ENCODE measurements at regions not wholly inside any gene's neighbourhood (a gene's known extent, or its start where the extent isn't known, plus 50 kb on each side); places are given as distances from the start of the nearest gene placed in this dataset.

GRCh38 chr2:206876216-206876860 is 63.0 kb upstream of the CPO start:
- Histone ChIP-seq H3K9me3 (no peaks in the 10 kb centered on the region), H3K27ac (no peak overlapping the region), H3K4me3 (no peak overlapping the region), H3K4me1 (no peaks in the 10 kb centered on the region), H3K4me2 (no peak overlapping the region)
- no peak for FAIRE-seq
- CTCF ChIA-PET, result no interaction called here
- ATAC-seq, result no peak
- WGBS (ENCODE audit: missing lambda C conversion rate), result 65% methylated on average over 7 of the region's 7 CpGs
- no peak for TF ChIP-seq CTCF (IDR thresholded peaks at IDR 0.05)
- no peak for TF ChIP-seq HOXA7 (CRISPR knock-in tag; IDR thresholded peaks at IDR 0.05)
- no peak for TF ChIP-seq NPAS2 (CRISPR knock-in tag; IDR thresholded peaks at IDR 0.05; ENCODE audit: borderline replicate concordance)
- TF ChIP-seq PHF8 (IDR thresholded peaks at IDR 0.05; ENCODE audit: borderline replicate concordance, low read depth), result no peak
- TF ChIP-seq HES2 (IDR thresholded peaks at IDR 0.05), result no peak
- TF ChIP-seq ELK1 (IDR thresholded peaks at IDR 0.05; ENCODE audit: low read depth, low read length), result no peak
- no peak for TF ChIP-seq RAD21 (conservative IDR thresholded peaks at IDR 0.05 in 1 of 2, IDR thresholded peaks at IDR 0.05 in 1 of 2)
- TF ChIP-seq CBX2 (IDR thresholded peaks at IDR 0.05; ENCODE audit: borderline replicate concordance, low read depth), result no peak
- TF ChIP-seq FOXS1 (CRISPR knock-in tag; IDR thresholded peaks at IDR 0.05), result no peak
- no peak for TF ChIP-seq MYC (IDR thresholded peaks at IDR 0.05; ENCODE audit: borderline replicate concordance, low read length)
- no peak for TF ChIP-seq ZC3H11A (IDR thresholded peaks at IDR 0.05)
- no peak for TF ChIP-seq SMC3 (IDR thresholded peaks at IDR 0.05)
- no peak for TF ChIP-seq JUN (IDR thresholded peaks at IDR 0.05)
- no peak for TF ChIP-seq KDM1A (IDR thresholded peaks at IDR 0.05; ENCODE audit: low read depth)
- POLR2A ChIA-PET, result no interaction called here
- no peak for DNase-seq (ENCODE audit: low read depth in 1 of 2, low spot score in 1 of 2)

GRCh38 chr2:206881708-206882410 is 57.5 kb upstream of the CPO start:
- ATAC-seq, result no peak
- Histone ChIP-seq H3K27ac (no peak overlapping the region), H3K4me3 (no peak overlapping the region), H3K4me2 (no peak overlapping the region), H3K4me1 (no peaks in the 10 kb centered on the region), H3K9me3 (no peaks in the 10 kb centered on the region)
- WGBS (ENCODE audit: missing lambda C conversion rate), result 39% methylated on average over 11 of the region's 11 CpGs
- no peak for DNase-seq (ENCODE audit: low read depth in 1 of 2, low spot score in 1 of 2)
- POLR2A ChIA-PET, result no interaction called here
- FAIRE-seq, result no peak
- CTCF ChIA-PET, result no interaction called here
- TF ChIP-seq ZFP36 (IDR thresholded peaks at IDR 0.05; ENCODE audit: borderline replicate concordance, partially characterized antibody) (no peak), EHF (CRISPR knock-in tag; IDR thresholded peaks at IDR 0.05) (no peak), HOXB5 (CRISPR knock-in tag; IDR thresholded peaks at IDR 0.05) (no peak), JUNB (IDR thresholded peaks at IDR 0.05) (no peak), RARB (CRISPR knock-in tag; IDR thresholded peaks at IDR 0.05) (no peak), MAX (IDR thresholded peaks at IDR 0.05) (no peak)

GRCh38 chr2:206886696-206887095 is 52.6 kb upstream of the CPO start:
- DNase-seq (ENCODE audit: low read depth in 1 of 2, low spot score in 1 of 2) (no peak), ATAC-seq (no peak), FAIRE-seq (no peak)
- H3K27ac ChIP-seq, result no peak overlapping the region
- H3K9me3 ChIP-seq, result no peaks in the 10 kb centered on the region
- H3K4me1 ChIP-seq, result no peaks in the 10 kb centered on the region
- no peak overlapping the region for H3K4me2 ChIP-seq
- H3K4me3 ChIP-seq, result no peak overlapping the region
- WGBS (ENCODE audit: missing lambda C conversion rate), result 14% methylated on average over 4 of the region's 4 CpGs
- CTCF ChIA-PET, result no interaction called here
- POLR2A ChIA-PET, result no interaction called here
- no peak for TF ChIP-seq CBX2 (IDR thresholded peaks at IDR 0.05; ENCODE audit: borderline replicate concordance, low read depth)
- TF ChIP-seq EP300 (IDR thresholded peaks at IDR 0.05), result no peak
- no peak for TF ChIP-seq REST (IDR thresholded peaks at IDR 0.05)
- no peak for TF ChIP-seq CEBPB (IDR thresholded peaks at IDR 0.05)
- no peak for TF ChIP-seq RNF2 (IDR thresholded peaks at IDR 0.05; ENCODE audit: borderline replicate concordance, low read depth)
- no peak for TF ChIP-seq BCL3 (IDR thresholded peaks at IDR 0.05)
- TF ChIP-seq ESRRA (IDR thresholded peaks at IDR 0.05; ENCODE audit: borderline replicate concordance, low read length), result no peak
